Adrenal gland (tissue), 9 donors: ENCODE measurements at regions not wholly inside any gene's neighbourhood (a gene's known extent, or its start where the extent isn't known, plus 50 kb on each side); places are given as distances from the start of the nearest gene placed in this dataset.

Experiments used
- DNase-seq, 7 donors: peaks; one replicate each; pipeline ENCODE4 v3.0.0-alpha.2; 2019 to 2020
- H3K27ac ChIP-seq, 5 donors: fragments of 200-600 bp; sonication (generic) in 4 of 5; 1 replicate in 3 of 5; 2 replicates in 2 of 5; pipeline versions ENCODE4 v1.5.1 to v1.8.0; 2016 to 2020; ENCODE audit warnings: mild to moderate bottlenecking in 1 of 5
- H3K27me3 ChIP-seq: fragments of 200-600 bp; 2 replicates; pipeline ENCODE4 v1.8.0; 2021
- H3K36me3 ChIP-seq, 2 donors: fragments of 200-600 bp; replicated peaks in 1 of 2; 1 replicate in 1 of 2; 2 replicates in 1 of 2; pipeline versions ENCODE4 v1.5.1 to v1.8.0; 2018 to 2022
- H3K4me1 ChIP-seq, 2 donors: fragments of 200-600 bp; replicated peaks in 1 of 2; 1 replicate in 1 of 2; 2 replicates in 1 of 2; pipeline versions ENCODE4 v1.5.1 to v1.8.0; 2018 to 2021
- H3K4me3 ChIP-seq, 4 donors: fragments of 200-600 bp; sonication (generic) in 3 of 4; one replicate each; pipeline ENCODE4 v1.5.1; 2016 to 2018
- H3K9me3 ChIP-seq, 3 donors: fragments of 200-600 bp; sonication (generic) in 1 of 3; replicated peaks in 1 of 3; 1 replicate in 2 of 3; 2 replicates in 1 of 3; pipeline versions ENCODE4 v1.5.1 to v1.8.0; 2016 to 2021
- CTCF ChIP-seq, 6 experiments: fragments of 450-650 bp in 4 of 6; fragments of 200-600 bp in 2 of 6; sonication (generic) in 1 of 6; IDR thresholded peaks; 1 replicate in 5 of 6; 2 replicates in 1 of 6; pipeline versions ENCODE4 v1.5.1 to v1.8.0; 2016 to 2021; ENCODE audit warnings: antibody characterized with exemption in 6 of 6, mild to moderate bottlenecking in 2 of 6, moderate library complexity in 1 of 6
- POLR2A ChIP-seq, 2 donors: fragments of 450-650 bp; IDR thresholded peaks; one replicate each; pipeline ENCODE4 v1.6.1; 2017; ENCODE audit warnings: antibody characterized with exemption in 2 of 2, mild to moderate bottlenecking in 2 of 2, moderate library complexity in 1 of 2
- WGBS, 4 donors: extraction: QIAGEN DNeasy Blood & Tissue Kit in 2 of 4; methylation state at CpG; one replicate each; pipeline versions ENCODE4 v1.1.5 to v1.1.7; 2013 to 2017; 5-methylcytosine and 5-hydroxymethylcytosine counted together
- intact Hi-C, 2 donors: fragments of 100-400 bp; cut with DNase I; formaldehyde crosslinking; loops; one replicate each; pipeline versions ENCODE4 v1.14.1 to v1.15.0; 2022 to 2023
- donor health status: healthy with polysubstance abuse.
- donor health status: Bipolar disorder and iron deficiency.
- donor health status: DM: yes; HTN: yes; CAD: no.
- donor health status: DM: no; HTN: no; CAD: no.
- donor health status: DM: no; HTN: no; CAD: no.

GRCh38 chr10:131576341-131577177, 265.0 kb upstream of the TCERG1L start:
- Histone ChIP-seq H3K27me3 (no peaks in the 10 kb centered on the region), H3K27ac (no peak overlapping the region), H3K36me3 (no peaks in the 10 kb centered on the region), H3K4me1 (no peaks in the 10 kb centered on the region), H3K9me3 (no peaks in the 10 kb centered on the region), H3K4me3 (no peak overlapping the region)
- WGBS, 4 donors = 70 to 87% (median 82%) methylated on average over 12 to 25 of the region's 25 CpGs
- intact Hi-C loops = no loop called here
- DNase-seq = peak in 1 of 7 donors; percentile 33
- no peak for TF ChIP-seq CTCF (IDR thresholded peaks at IDR 0.05)
- TF ChIP-seq POLR2A (IDR thresholded peaks at IDR 0.05) = no peak

GRCh38 chr10:131577178-131577555, 265.6 kb upstream of the TCERG1L start:
- no peaks in the 10 kb centered on the region for H3K36me3 ChIP-seq
- DNase-seq = peak in 1 of 7 donors; percentile 25
- intact Hi-C loops = no loop called here
- no peaks in the 10 kb centered on the region for H3K27me3 ChIP-seq
- 66 to 84% (median 76%) methylated on average over 9 of the region's 9 CpGs for WGBS, 4 donors
- no peak overlapping the region for H3K27ac ChIP-seq
- no peaks in the 10 kb centered on the region for H3K9me3 ChIP-seq
- TF ChIP-seq CTCF (IDR thresholded peaks at IDR 0.05) = no peak
- TF ChIP-seq POLR2A (IDR thresholded peaks at IDR 0.05) = no peak
- no peak overlapping the region for H3K4me3 ChIP-seq
- no peaks in the 10 kb centered on the region for H3K4me1 ChIP-seq

DNA sequence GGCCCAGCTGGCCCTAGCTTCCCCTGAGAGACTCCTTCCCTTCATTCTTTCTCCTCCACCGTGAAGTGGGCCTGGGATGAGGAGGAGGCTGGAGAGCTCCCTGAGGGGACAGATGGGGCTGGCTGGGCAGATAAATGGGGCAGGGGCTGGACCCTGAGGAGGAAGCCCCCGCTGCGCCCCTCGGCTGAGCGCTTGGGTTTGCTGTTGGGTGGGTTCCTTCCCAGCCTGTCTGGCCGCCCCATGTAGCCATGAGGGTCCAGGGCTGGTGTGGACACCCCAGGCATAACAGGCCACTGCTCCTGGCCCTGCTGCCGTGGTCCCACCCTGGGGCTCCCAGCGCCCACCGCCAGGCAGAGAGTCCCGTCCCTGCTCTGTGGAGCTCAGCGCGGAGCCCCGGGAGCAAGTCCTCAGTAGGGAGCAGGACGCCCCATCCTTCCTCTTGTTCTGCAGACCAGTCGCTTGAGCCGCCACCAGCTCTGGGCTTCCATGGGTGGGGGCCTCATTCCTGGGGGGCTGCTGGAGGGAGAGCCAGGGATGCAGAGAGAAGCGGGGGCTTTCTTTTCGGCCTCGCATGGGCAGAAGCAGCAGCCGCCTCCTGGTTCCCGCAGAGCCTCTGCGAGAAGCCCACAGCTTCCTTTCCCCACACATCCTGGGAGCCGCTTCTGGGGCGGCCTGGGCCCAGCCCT, 266.4 kb upstream of the TCERG1L start:
- DNase-seq = no peak
- H3K36me3 ChIP-seq = no peaks in the 10 kb centered on the region

DNA sequence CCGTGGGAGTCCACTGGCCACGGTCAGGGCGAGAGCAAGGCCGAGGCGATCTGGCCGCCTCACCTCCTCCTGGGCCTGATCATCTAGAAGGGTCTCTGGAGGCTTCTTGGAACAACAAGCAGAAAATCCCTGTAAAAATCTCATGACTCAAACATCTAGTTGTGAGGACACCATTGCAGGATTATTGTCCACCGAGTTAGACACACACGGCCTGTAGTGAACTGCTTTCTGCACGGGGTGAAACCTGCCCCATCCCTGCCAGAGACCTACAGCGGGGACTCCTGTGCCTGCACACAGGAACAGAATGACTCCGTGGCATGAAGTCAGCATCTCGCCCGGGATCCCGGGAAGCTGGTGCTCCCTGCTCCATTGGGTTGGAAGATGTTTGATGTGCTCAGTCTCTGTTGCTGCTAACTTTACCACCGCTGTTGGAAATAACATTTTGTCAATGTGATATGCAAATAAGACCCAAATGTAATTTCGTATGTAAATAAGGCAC, 267.0 kb upstream of the TCERG1L start:
- intact Hi-C loops = no loop called here
- Histone ChIP-seq H3K27me3 (no peaks in the 10 kb centered on the region), H3K4me1 (no peaks in the 10 kb centered on the region), H3K36me3 (no peaks in the 10 kb centered on the region), H3K9me3 (no peaks in the 10 kb centered on the region), H3K27ac (no peak overlapping the region), H3K4me3 (no peak overlapping the region)
- 66 to 84% (median 74%) methylated on average over 8 to 16 of the region's 16 CpGs for WGBS, 4 donors
- peak in 1 of 7 donors; percentile 28 for DNase-seq
- TF ChIP-seq POLR2A (IDR thresholded peaks at IDR 0.05) (no peak), CTCF (IDR thresholded peaks at IDR 0.05) (no peak)

More for the DNA sequence above, 266.4 kb upstream of the TCERG1L start:
- Histone ChIP-seq H3K27me3 (no peaks in the 10 kb centered on the region), H3K27ac (no peak overlapping the region), H3K4me1 (no peaks in the 10 kb centered on the region), H3K9me3 (no peaks in the 10 kb centered on the region), H3K4me3 (no peak overlapping the region)
- WGBS, 4 donors = 85 to 94% (median 92%) methylated on average over 10 to 24 of the region's 24 CpGs
- no peak for TF ChIP-seq POLR2A (IDR thresholded peaks at IDR 0.05)
- intact Hi-C loops = no loop called here
